ENCODE measurements at regions not wholly inside any gene's neighbourhood (a gene's known extent, or its start where the extent isn't known, plus 50 kb on each side); places are given as distances from the start of the nearest gene placed in this dataset.

GRCh38 chr2:48258481-48259149 is 55.9 kb upstream of the FOXN2 start:
- Histone ChIP-seq H3K4me3 (no peak overlapping the region), H3K4me1 (ENCODE audit: insufficient read depth) (no peaks in the 10 kb centered on the region), H3K36me3 (no peaks in the 10 kb centered on the region), H3K9me3 (no peaks in the 10 kb centered on the region), H3K27ac (no peak overlapping the region), H3K27me3 (no peaks in the 10 kb centered on the region)
- TF ChIP-seq, protein P1, sequence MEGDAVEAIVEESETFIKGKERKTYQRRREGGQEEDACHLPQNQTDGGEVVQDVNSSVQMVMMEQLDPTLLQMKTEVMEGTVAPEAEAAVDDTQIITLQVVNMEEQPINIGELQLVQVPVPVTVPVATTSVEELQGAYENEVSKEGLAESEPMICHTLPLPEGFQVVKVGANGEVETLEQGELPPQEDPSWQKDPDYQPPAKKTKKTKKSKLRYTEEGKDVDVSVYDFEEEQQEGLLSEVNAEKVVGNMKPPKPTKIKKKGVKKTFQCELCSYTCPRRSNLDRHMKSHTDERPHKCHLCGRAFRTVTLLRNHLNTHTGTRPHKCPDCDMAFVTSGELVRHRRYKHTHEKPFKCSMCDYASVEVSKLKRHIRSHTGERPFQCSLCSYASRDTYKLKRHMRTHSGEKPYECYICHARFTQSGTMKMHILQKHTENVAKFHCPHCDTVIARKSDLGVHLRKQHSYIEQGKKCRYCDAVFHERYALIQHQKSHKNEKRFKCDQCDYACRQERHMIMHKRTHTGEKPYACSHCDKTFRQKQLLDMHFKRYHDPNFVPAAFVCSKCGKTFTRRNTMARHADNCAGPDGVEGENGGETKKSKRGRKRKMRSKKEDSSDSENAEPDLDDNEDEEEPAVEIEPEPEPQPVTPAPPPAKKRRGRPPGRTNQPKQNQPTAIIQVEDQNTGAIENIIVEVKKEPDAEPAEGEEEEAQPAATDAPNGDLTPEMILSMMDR (IDR thresholded peaks at IDR 0.05) = no peak
- 81 to 85% (median 83%) methylated on average over 4 of the region's 4 CpGs for WGBS, 3 donors
- intact Hi-C loops (cut with DNase I) = no loop called here
- no peak for DNase-seq

DNA sequence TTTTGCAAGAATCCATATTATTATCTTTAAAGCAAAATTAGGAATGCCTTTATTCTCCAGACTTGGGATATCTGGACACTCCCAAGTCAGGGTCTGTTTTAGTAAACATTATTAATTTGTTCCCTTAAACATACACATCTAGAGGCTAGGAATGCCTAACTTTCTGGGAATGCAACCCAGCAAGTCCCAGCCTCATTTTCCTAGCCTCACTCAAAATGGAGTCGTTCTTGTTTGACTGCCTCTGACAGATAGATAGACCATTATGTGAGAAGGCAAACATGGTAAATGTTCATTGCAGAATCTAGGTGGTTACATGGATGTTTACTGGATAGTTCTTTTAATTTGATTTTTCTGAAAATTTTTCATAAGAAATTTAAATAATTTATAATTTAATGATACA is 54.7 kb upstream of the FOXN2 start:
- TF ChIP-seq POLR2A (IDR thresholded peaks at IDR 0.05) (no peak), EP300 (IDR thresholded peaks at IDR 0.05) (no peak)
- TF ChIP-seq, protein P1 (IDR thresholded peaks at IDR 0.05) = no peak
- H3K9me3 ChIP-seq = no peaks in the 10 kb centered on the region
- intact Hi-C loops (cut with DNase I) = no loop called here
- no peaks in the 10 kb centered on the region for H3K4me1 ChIP-seq (ENCODE audit: insufficient read depth)
- H3K36me3 ChIP-seq = no peaks in the 10 kb centered on the region
- no peaks in the 10 kb centered on the region for H3K27me3 ChIP-seq
- DNase-seq = no peak
- WGBS, 3 donors = 80 to 90% (median 80%) methylated on average over 1 of the region's 1 CpG
- H3K27ac ChIP-seq = no peak overlapping the region
- no peak overlapping the region for H3K4me3 ChIP-seq

DNA sequence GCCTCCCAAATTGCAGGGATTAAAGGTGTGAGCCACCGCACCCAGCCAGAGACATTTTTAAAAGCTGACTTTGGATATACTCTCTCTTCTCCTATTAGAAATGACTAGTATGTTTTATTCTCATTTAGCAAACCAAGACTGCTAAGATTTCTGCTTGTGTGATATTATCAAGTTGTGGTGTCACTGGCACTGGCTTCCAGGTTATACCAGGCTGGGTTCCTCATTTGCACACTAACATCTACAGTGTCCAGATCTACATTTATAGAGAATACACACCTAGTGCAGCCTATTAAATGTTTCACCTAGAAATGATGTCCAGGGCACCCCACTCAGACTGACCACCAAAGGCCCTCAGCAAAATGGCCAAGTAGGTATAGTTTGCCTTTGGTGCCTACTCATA is 49.9 kb upstream of the FOXN2 start:
- Histone ChIP-seq H3K36me3 (no peaks in the 10 kb centered on the region), H3K4me1 (ENCODE audit: insufficient read depth) (no peaks in the 10 kb centered on the region), H3K27me3 (no peaks in the 10 kb centered on the region), H3K9me3 (no peaks in the 10 kb centered on the region), H3K4me3 (no peak overlapping the region), H3K27ac (no peak overlapping the region)
- WGBS, 3 donors = 91 to 100% (median 96%) methylated on average over 1 of the region's 1 CpG
- intact Hi-C loops (cut with DNase I) = no loop called here
- TF ChIP-seq, protein P1 (IDR thresholded peaks at IDR 0.05) = no peak
- no peak for TF ChIP-seq POLR2A (IDR thresholded peaks at IDR 0.05)
- TF ChIP-seq EP300 (IDR thresholded peaks at IDR 0.05) = no peak
- DNase-seq = no peak

Data from ovary (tissue), 7 donors.